Activated CD8-positive, alpha-beta memory T cell treated with anti-CD3 and anti-CD28 coated beads, Interleukin-2, amount 50 U/mL, for 24 hours (primary cell): ENCODE measurements at regions not wholly inside any gene's neighbourhood (a gene's known extent, or its start where the extent isn't known, plus 50 kb on each side); places are given as distances from the start of the nearest gene placed in this dataset.

ENCODE experiments used
- DNase-seq: peaks from one replicate; pipeline ENCODE4 v3.0.0-alpha.2; 2020; ENCODE audit errors: extremely low read depth

DNA sequence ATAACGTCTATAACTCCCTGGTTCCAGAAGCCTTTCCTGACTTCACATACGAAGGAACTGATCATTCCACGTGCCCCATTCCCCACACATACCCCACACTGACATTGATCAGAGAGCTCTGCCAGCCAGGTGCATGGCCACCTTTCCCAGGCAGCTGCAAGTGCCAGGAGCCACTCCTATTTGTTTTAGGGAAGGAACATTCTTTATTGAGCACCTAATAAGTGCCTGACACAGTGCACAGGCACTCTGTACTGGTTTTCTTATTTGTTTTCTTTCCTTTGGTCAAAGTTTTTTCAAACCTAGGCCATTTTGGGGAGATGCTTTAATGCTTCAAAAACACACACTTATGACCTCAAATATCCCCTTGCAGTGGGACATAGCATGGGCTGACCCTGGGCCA is 50.0 kb downstream of the PITPNM2 start:
- no peak for DNase-seq

DNA sequence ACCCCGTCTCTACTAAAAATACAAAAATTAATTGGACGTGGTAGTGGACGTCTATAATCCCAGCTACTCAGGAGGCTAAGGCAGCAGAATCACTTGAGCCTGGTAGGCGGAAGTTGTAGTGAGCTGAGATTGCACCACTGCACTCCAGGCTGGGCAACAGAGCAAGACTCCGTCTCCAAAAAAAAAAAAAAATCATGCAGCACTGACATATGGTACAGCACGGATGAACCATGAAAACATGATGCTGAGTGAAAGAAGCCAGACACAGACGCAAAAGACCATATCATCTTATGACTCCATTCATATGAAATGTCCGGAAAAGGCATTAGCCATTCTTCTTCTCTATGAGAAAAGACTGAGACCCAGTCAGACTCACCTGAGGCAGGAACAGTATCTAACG is 50.4 kb downstream of the PITPNM2 start:
- DNase-seq, result no peak

DNA sequence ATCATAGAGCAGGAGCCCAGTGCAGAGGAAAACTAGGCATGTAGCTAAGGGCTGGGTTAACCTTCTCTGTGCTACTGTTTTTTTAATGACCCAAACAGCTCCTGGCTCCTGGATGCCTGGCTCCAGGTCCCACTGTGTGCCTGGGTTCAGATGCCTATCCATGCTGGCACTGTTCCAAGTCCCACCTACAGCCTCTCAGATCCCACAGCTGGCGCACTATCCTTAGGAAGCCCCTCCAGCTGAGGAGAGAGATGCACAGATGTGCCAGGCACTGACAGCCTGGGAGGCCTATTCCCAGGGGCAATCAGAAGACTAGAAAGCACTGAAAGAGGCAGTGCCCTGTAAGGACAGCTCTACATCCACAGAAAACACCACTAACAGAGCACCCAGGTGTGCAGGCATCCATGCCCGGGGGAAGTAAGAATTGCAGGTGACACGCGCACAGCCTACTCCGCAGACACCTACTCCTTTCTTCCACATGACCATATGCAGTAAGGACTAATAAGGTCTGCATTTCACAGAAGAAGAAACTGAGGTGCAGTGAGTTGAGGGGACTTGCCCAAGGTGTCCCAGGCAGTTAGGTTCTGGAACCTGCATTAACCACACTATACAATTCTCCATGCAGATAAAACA is 51.2 kb downstream of the PITPNM2 start:
- DNase-seq, result no peak

DNA sequence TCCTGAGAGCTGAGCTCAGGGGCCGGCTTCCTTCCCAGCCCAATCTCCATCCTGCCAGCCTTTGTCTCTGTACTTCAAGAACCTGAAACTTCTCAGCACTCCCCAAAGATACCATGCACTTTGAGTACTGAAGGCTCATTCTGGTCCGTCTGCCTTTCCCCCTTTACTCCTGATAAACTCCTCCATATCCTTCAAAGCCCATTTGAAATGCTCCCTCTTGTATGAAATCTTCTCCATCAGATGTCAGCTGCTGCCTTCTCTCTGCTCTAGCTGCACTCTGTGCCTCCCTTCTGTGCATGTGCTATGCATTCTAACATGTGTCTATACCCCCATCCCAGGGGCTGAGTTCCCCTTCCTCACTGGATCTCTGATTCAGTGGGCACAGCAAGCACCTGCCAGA is 52.1 kb downstream of the PITPNM2 start:
- no peak for DNase-seq

DNA sequence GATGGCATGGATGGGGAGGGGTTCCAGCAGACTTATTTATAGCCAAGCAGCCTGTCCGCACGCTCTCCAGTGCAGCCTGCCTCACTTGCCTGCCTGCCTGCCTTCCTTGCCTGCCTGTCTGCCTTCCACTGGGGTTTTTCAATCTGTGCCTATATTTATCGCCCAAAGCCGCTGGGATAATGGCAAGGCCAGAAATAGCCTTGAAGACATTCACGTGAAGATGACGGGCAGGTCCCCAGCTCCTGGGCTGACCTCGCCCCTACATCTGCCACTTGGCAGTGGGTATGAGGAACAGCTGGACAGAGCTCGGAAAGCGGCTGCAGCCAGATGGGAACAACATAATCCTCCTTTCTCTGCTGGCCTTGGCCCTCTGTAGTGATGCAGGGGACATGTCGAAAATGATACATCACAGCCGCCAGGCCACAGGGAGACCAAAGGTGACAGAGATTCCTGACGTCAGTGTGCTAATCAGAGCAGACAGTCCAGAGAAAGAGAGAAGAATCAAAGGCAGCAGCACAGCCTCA is 53.3 kb downstream of the PITPNM2 start:
- no peak for DNase-seq

DNA sequence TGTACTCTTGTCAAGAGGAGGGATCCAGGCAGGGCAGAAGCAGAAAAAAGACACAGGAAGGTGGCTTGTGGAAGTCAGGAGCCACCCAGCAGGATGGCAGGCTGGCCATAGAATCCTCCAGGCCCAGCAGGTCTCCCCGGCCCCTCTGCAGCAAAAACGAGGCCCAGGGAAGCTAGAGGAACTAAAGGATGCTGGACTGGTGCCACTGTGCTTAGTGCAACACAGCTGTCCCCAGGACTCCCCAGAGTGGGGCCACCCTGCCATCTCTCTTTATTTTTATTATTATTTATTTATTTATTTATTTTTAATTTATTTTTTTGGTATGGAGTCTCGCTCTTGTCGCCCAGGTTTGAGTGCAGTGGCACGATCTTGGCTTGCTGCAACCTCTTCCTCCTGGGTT is 54.1 kb downstream of the PITPNM2 start:
- no peak for DNase-seq

DNA sequence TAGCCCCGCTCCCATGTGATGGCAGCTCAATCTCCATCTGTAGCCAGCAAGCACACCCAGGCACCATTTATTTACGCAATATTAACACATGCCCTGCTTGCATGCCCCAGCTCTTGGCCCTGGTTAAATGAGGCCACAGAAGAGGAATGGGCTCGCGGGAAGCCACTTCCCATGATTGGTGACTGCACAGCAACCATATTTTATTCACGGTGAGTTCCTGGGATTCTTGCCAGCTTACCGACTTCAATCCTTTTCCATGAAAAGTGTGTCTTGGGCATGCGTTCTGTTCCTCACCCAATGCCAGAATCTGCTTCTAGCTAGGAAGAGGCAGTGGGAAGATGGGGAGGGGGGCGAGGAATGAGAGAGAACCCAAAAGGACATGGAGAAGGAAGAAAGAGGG is 54.7 kb downstream of the PITPNM2 start:
- DNase-seq, result no peak

DNA sequence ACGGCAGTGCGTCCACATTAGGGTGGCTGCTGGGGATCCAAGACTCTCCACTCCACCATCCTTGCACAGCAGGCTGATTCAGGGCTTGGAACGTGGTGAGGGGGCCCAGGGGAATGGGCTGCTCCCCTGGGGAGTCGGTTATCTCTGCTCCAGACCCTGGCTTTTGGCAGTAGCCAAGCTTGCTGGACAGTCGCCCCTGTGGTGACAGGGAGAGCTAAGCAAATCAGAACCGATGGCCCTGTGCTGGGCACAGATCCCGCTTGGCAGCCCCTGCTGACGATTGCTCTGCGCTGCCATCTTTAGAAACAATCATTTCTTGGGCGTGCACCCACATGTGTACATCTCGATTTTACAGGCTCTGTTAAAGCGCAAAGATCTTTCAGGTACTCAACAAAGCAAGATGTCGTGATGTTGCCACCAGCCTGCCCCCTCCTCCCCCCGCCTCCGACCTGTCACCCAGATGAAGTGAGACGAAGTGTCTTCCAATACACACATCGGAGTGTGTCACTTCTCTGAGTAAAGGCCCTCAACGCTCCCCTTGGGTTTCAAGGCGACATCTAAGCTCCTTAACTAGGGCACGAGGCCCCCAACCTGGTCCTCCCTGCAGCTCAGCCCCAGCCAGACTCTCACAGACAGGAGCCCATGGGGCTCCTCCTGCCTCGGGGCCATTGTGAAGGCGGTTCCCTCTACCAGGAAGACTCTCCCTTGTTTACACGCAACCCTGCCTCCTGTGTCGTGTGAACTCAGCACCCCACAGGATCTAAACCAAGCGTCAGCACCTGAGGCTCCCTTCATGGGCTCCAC is 55.6 kb downstream of the PITPNM2 start:
- no peak for DNase-seq

DNA sequence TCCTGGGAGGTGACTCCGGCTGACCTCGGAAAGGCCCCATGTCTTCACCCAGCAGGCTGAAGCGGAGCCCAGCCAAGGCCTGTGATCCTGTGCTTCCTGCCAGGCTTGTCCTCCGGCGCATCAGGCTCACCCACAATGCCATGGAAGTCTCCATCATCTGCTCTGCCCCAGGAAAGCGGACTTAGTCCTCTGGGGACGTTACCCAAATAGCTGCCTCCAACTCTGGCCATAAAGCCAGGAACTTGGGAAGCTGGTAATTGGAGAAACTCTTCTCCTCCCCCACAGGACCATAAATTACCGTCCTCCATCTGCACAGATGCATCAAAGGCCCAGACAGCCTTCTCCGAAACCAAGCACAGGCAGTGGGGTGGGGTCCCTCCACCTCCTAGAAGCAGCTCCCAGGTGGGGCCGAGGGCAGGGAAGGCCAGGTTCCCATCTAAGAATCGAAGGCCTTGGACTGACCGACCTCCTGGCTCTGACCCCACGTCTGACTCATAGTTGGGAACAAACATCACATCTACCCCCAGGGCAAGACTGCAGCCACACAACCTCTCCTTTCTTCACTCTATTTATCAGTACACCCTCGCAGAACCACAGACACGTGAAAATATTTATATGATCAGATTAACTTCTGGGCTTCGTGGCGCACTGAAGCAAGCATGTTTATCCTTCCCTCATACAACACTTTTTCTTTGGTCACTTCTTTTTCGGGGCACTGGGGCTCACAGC is 56.4 kb downstream of the PITPNM2 start:
- no peak for DNase-seq

DNA sequence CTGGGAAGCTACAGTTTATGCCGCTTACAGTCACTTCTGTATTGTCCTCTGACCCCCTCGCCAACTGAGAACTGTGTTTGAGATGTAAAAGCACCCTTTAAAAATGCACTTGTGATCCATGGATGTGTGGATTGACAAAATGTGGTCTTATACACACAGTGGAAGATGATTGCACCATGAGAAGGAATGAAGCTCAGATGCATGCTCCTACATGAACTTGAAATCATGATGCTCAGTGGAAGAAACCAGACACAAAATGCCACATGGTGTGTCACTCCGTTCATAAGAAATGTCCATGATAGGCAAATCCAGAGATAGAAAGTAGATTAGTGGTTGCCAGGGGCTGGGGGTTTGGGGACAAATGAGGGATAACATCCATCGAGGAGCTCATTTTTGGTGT is 58.0 kb downstream of the PITPNM2 start:
- DNase-seq, result no peak

DNA sequence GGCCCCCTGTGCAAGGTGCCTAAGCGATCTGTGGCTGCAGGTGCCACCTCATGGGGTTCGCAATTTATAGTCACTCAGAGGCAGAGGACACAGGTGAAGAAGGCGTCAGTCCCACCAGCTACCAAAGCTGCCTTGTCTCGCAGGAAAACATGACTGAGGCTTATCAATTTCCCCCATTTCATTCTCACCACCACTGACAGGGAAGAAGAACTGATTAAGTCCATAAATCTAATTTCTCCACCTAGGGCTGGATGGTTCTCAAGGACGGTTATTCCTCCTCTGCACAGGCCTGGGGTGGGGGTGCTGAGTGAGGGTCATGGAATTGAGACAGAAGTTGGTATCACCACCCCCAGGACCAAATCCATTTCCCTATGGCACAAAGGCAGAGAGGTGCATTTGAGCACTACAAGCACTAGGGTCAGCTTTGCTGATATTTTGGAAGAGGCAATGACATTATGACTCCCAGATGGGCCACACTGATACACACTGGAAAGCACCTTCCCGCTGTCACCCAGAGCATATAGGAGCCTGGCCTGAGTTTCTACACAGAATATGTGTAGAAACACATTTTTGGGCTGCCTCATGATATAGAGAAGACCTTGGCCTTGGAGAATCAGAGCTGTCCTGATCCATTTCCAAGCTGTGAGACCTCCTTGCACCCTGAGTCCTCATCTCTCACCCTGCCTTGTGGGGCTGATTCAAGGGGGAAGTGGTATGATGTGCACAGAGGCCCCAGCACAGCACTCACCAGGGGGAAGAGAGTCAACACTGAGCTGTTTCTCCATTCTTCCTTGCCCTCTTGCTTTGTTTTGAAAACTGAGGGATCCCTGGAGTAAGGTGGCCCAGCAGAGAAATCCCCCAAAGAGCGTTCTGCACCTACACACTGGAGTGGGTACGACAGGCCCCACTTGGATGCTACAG is 59.4 kb downstream of the PITPNM2 start:
- DNase-seq, result no peak

DNA sequence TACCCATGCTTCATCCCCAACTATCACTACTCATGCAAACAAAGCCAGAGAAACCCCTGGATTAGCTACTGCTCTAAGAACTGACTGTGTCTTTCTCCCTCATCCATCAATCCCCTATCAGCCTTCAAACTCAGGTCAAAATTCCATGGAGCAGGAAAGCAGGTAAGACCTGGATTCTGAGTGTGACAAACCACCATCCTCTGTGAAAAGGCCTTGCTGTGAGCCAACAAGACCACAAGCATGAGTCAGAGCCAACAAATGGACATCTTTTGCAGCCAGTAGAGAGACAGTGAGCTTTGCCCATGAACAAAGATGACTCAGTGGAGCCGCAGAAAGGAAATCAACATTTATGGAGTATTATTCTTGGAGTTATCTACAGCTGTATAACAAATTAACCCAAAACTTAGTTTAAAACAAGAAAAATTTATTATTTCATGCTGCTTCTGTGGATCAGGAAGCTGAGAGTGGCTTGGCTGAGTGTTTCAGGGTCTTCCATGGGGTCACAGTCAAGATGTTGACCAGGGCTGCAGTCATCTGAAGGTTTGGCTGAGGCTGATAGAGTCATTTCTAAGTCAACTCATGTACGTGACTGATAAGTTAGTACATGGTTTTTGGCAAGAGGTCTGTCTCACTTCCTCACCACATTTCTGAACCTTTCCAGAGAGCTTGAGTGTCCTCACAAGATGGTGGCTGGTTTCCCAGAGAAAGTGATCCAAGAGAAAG is 61.1 kb downstream of the PITPNM2 start:
- DNase-seq, result no peak

DNA sequence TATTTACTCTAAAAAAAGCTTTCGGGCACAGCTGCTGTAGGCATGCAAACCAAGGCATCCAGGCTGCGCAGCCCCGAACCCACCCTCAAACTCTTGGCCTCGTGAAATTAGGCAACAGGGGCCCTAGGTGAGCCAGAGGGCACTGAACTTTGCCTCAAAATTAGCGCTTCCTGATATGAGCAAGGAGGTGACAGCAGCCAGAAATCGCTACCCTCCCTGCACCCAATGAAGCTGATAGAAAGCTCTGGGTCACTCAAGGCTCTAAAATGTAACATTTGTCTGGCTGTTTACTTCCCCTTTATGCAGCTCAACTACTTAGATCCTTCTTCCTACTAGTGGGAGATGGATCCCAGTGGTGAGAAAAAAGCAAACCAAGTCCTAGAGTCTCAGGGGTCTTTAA is 61.8 kb downstream of the PITPNM2 start:
- DNase-seq, result no peak

DNA sequence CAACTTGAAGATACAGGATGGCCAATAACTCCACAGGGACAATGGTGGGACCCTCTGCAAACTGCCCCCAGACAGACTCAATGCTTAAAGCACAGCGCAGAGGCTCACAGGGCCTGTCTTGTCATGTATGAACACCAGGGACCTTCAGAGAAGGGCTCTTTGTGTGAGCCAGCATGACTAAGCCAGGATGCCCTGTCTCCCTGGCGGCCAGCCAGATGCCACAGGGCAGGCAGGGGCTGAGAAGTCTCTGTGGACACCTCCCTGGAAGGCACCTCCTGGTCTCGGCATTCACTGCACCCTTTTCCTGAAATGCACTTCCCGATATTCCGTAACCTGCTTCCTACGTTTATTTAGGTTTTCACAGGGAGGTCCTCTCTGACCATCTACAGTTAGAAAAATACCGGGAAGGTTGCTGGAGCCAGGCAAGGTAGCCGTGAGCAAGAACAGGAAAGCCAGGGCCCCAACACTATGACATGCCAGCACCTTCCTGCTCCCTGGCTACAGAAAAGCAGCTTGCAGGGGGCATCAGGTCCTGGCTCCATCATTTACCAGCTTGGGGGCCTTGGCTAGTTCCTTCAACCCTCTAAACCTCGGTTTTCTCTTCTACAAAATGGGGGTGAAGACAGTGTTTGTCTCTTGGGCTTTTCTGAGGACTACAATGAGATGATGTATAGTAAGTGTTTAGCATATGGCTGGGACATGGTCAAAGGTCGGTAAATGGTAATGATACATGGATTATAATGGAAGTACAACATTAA is 65.0 kb downstream of the PITPNM2 start:
- DNase-seq, result no peak

DNA sequence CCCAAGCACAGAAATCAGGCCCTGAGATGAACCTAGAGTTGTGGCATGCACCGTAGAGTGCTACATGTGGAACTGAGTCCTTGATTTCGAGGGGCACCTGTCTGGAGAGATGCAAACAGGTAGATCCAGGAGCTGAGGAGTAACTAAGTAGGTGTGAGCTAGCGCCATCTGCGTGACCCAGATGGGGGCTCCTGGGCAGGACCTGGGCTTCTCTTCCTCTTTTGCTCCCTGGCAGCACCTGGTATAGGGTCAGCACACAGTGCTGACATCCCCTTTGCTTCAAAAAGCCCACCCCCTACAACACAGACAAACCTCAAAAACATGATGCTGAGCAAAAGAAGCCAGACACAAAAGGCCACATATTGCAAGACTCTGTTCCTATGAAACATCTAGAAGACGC is 65.8 kb downstream of the PITPNM2 start:
- no peak for DNase-seq

DNA sequence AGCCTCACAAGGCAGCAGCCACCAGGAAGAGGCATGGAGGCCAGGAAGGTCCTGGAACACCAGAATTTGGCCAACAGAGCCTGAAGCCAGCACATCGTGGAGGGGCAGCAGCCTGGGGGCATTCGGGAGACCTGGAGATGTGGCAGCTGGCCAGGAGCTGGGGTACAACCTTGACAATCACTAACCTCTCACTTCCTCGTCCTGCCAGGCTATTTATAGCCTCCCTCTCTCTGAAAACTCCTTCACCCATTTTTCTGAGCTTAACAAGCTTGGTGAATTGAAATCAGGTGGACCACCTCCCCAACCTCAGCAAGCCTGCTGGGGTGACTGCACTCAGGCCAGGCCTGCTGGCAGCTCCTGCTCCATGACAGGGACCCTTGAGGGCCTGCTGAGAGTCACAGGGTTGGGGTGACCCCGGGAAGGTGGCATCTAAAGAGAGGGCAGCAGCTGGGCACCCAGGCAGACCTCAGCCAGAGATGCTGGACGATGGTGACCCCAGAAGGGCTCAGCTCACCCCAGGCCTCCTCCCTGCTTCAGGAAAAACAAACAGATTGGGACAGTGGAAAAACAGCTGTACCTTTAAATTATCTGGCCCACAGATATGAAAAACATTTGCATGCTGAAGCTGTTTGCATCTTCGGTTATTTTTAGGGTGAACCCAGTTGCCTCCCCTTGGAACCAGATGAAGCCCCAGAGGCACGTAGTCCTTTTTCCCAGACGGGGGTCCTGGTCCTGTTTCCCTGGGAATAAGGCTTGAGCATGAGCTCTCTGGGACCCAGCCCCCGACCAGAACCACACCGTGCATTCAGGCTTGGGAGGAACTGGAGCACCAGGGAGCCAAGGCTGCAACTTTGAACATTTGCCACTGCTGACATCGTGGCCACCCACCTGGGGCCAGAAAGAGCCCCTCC is 67.0 kb downstream of the PITPNM2 start:
- no peak for DNase-seq

DNA sequence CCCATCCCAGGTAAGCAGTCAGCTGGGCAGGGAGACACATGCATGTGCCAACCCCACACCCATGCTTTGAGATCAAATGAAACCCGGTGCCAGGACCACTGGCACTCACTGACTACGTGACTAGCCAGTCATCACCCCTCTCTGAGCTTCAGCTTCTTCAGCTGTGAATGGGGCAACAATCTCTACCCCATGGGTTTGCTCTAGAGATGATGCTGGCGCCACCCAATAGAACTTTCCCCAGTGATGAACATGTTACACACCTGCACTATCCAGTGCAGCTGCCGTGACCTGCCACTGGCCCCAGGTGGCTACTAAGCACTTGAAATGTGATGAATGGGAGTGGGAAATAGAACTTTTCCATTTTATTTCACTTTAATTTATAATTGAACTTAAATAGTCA is 70.3 kb downstream of the PITPNM2 start:
- no peak for DNase-seq

DNA sequence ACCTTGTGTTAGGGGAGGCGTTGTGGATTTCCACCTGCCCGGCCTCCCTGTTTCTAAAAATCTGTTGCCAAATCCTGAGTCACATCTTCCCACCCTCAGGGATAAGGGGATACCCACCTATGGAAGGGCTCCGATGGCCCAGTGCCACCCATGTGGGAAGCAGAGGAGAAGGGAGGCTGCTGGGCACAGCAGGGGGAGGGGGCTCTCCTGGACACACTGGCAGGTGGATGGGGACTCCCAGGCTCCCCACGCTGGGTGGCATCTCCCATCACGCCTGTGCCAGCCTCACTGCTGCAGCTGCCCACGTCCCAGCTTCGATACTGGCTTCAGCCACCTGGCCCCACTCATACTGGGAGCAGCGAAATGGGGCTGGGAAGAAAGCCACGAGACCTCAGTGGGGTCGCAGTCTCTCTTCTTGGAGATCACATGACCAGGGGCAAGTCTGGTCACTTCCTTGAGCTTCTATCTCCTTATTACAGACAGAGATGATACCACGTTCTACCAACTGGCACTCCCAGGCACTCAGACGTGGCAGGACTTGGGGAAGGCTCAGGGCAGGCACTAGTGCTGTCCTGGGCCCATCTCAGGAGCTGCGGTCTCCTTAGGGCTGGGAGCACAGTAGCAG is 72.2 kb downstream of the PITPNM2 start:
- DNase-seq, result no peak

DNA sequence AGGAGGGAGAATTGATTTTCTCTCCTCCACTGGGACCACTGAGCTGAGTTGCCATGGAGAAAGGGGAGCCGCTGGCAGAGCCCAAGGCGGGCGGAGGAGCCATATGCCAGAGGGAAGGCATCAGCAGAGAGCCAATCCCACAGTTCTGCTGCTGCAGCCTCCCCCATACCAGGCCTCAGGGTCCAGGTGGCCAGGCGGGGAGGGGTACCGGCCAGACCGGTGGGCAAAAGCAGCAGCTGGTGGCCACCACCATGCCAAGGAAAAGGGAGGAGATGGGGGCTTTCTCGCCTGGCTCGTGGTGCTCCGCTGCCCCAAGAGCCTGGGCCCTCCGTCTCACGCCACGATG is 72.8 kb downstream of the PITPNM2 start:
- DNase-seq, result no peak
